C4-2B (cell line): ENCODE measurements at regions not wholly inside any gene's neighbourhood (a gene's known extent, or its start where the extent isn't known, plus 50 kb on each side); places are given as distances from the start of the nearest gene placed in this dataset.

Source experiments
- ZFX ChIP-seq: fragments of 450-650 bp; IDR thresholded peaks from 2 replicates; pipeline ENCODE4 v1.6.1; 2017
- TF ChIP-seq, protein P1 (sequence below): fragments of 450-650 bp; conservative IDR thresholded peaks from 2 replicates; pipeline ENCODE4 v1.5.1; 2017; ENCODE audit warnings: mild to moderate bottlenecking

DNA sequence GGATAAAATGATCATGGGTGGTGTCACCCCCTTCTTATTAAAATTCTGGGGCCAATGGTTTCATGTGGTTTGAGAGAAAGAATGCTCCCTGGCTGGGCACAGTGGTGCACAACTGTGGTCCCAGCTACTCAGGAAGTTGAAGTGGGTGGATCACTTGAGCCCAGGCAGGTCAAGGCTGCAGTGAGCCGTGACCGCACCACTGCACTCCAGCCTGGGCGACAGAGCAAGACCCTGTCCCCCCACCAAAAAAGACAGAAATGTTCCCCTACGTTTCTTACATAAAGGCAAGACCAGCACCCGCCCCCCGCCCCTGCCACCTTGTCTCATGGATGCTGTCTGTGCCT is 53.0 kb upstream of the ID2 start:
- TF ChIP-seq, protein P1, sequence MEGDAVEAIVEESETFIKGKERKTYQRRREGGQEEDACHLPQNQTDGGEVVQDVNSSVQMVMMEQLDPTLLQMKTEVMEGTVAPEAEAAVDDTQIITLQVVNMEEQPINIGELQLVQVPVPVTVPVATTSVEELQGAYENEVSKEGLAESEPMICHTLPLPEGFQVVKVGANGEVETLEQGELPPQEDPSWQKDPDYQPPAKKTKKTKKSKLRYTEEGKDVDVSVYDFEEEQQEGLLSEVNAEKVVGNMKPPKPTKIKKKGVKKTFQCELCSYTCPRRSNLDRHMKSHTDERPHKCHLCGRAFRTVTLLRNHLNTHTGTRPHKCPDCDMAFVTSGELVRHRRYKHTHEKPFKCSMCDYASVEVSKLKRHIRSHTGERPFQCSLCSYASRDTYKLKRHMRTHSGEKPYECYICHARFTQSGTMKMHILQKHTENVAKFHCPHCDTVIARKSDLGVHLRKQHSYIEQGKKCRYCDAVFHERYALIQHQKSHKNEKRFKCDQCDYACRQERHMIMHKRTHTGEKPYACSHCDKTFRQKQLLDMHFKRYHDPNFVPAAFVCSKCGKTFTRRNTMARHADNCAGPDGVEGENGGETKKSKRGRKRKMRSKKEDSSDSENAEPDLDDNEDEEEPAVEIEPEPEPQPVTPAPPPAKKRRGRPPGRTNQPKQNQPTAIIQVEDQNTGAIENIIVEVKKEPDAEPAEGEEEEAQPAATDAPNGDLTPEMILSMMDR = no peak
- no peak for TF ChIP-seq ZFX
